GM18867 (cell line): ENCODE measurements at regions not wholly inside any gene's neighbourhood (a gene's known extent, or its start where the extent isn't known, plus 50 kb on each side); places are given as distances from the start of the nearest gene placed in this dataset.
"Not testable (repeated sequence)": the region's sequence is repeated elsewhere in the genome, so short reads cannot be mapped to it uniquely, and the experiment has no call there.

ENCODE experiments used
- ATAC-seq: cut with Tn5 transposase; IDR thresholded peaks from one replicate; pipeline ENCODE4 v1.9.1; 2021; ENCODE audit warnings: mild to moderate bottlenecking, moderate library complexity; ENCODE audit not compliant: unreplicated experiment

DNA sequence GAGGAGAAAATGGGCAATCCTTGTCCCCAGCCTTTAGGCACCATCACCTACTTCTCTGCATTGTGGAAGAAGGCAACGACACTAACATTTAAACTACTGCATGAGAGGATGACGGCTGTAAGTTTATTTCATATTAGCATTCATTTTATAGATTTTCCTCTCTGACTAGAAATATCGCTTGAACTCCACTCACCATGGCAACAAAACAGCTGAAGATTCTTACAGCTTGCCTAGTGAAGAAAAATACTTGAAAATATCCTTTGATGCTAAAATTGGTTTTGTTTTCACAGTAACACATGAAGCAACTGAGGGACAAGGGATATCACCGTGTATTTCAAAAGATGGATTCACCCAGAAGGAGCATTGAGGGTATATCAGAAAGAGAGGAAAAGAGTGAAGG is 284.3 kb downstream of the LIG4 start:
- ATAC-seq = no peak

- no peak for ATAC-seq
These were observed 286.6 kb downstream of the LIG4 start for GRCh38 chr13:107928762-107929161.

DNA sequence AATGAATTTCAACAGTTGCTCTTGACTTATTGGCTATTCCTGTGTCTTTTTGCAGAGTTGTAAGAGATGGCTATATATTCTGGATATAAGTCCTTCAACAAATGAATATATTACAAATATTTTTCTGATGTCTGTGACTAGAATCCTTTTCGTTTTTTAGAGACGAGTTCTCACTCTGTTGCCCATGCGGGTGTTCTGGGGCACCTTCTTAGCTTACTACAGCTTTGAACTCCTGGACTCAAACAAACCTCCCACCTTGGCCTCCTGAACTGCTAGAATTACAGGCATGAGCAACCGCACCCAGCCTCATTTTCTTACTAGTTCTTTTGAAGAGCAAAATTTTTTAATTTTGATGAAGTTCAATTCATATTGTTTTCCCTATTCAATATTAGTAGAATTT is 287.8 kb downstream of the LIG4 start:
- no peak for ATAC-seq

DNA sequence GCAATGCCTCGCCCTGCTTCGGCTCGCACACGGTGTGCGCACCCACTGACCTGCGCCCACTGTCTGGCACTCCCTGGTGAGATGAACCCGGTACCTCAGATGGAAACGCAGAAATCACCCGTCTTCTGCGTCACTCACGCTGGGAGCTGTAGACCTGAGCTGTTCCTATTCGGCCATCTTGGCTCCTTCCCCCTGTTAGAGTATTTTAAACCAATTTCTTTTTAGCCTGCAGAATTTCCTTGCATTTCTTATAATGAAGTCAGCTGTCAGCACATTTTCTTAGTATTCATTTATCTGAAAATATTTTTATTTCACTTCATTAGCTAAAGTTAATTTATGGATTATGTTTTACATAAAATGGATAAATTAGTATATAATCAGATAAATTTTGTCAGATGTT is 288.8 kb downstream of the LIG4 start:
- not testable (repeated sequence) for ATAC-seq

GRCh38 chr13:107916902-107917301 is 298.4 kb downstream of the LIG4 start:
- not testable (repeated sequence) for ATAC-seq

GRCh38 chr13:107912745-107913144 is 302.6 kb downstream of the LIG4 start:
- no peak for ATAC-seq

DNA sequence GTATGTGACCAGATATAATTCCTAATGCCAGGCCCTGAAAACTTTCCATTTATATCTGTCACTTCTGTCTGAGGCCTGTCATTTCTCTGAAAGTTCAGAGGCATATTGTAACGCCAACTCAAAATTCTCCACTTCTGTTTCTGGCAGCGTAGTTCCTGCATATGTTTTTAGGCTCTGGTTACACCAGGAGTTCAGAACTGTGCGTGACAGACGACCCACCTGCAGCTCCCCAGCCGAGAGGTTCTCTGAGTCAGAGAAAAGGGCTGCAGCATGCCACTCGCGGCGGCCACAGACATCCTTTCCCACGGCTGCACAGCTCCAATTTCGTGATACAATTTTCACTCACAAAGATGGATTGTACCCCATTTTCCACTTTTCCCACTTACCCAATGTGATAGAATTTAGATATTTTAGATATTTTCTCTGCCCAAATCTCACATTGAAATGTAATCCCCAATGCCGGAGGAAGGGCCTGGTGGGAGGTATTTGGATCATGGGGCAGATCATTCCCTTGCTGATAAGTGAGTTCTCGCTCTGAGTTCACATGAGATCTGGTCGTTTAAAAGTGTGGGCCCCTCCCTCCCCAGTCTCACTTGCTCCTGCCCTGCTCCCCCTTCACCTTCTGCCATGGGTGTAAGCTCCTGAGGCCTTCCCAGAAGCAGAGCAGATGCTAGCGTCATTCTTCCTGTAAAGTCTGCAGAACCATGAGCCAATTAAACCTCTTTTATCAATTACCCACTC is 308.1 kb downstream of the LIG4 start:
- ATAC-seq = no peak

DNA sequence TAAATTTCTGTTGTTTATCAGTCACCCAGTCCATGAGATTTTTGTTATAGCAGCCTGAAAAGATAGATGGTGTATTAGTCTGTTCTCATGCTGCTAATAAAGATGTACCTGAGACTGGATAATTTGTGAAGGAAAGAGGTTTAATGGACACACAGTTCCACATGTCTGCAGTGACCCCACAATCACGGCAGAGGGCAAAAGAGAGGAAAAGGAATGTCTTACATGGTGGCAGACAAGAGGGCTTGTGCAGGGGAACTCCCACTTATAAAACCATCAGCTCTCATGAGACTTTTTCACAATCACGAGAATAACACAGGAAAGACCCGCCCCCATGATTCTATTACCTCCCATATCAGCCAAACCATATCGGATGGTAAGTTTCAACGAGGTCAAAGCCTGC is 309.2 kb downstream of the LIG4 start:
- ATAC-seq = no peak

GRCh38 chr13:107901996-107902562 is 313.3 kb downstream of the LIG4 start:
- no peak for ATAC-seq

- no peak for ATAC-seq
These were observed 314.1 kb downstream of the LIG4 start for GRCh38 chr13:107901230-107901629.

DNA sequence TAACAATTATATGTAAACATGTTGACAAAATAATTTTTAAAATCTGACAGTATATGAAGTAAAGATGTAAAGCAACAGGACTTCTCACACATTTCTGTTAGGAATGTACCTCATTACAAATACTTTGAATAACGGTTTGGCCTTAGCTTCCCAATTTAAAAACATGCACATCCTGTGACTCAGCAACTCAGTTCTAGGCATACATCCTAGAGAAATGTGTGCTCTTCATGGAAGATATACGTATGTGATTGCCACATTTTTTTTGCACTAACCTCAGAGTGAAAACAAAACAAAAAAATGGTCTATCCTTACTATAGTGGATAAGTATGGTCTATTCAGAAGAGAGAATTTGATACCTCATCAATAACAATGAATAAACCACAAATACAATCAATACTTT is 314.6 kb downstream of the LIG4 start:
- no peak for ATAC-seq

GRCh38 chr13:107886118-107886517 is 329.2 kb downstream of the LIG4 start:
- ATAC-seq = no peak

- no peak for ATAC-seq
These were observed 330.8 kb downstream of the LIG4 start for GRCh38 chr13:107884564-107884963.

- ATAC-seq = no peak
These were observed 331.7 kb downstream of the LIG4 start for GRCh38 chr13:107883561-107884175.

GRCh38 chr13:107882708-107883560 is 332.4 kb downstream of the LIG4 start:
- no peak for ATAC-seq

GRCh38 chr13:107881362-107881761 is 334.0 kb downstream of the LIG4 start:
- no peak for ATAC-seq

DNA sequence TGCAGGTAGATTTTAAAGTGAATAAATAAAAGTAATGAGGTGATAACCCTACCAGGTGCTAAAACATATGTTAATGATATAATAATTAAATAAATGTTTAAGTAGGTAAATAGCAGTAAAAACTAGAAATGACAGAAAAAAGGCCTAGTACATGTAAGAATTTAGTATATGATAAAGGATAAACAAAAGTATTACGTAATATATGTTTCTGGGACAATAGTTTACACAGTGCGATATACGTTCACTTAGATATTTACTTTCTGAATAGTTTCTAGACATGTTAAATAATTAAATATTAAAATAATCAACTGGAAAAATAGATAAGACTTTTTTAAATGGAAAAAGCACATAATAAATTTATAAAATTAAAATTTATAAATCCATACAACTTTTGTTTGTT is 340.9 kb downstream of the LIG4 start:
- ATAC-seq = no peak

- ATAC-seq = no peak
These were observed 341.4 kb downstream of the LIG4 start for GRCh38 chr13:107873926-107874325.

GRCh38 chr13:107870400-107870799 is 344.9 kb downstream of the LIG4 start:
- no peak for ATAC-seq

DNA sequence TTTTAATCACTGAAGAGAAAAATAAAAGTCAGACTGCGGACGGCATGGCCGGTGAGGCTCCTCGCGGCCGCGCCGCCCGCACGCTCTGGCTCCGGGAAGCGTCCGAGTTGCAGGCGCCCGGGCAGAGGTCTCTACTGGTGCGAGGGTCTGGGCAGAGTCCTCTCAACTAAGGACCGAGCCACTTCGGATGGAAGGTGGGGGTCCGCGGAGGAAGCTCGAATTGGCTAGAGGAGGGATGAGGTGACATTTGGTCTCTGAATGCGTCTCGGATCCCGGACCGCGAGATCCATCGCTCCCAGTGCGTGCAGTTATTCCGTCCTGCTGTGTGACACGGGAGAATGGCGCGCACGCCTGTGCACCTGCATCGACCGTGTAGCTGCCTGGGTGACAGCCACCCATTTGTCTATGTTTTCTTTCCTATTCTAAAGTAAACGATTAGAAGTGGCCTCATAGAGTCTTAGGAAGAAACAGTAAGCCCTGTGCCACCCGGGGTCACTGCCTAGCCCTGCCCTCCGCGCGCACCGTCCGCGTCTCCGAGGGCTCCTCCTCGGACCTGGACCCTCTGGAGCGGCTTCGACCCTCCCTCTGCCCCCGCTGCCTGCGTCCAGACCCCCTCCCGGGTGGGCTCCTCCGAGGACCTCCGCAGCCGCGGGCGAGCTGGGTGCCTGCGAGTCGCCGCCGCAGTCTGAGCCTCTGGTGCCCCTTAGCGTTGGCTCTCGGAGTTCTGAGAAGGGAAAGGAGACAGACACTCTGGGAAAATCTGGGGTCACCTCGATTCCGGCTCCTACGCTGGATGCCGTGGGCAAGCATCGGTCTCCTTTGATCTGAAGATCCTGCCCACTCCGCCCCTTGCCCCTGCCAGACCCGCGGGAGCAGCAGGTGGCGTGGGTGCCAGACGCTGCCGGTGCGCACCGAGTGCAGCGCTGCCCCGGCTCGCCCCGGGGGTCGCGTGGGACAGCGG is 347.4 kb downstream of the LIG4 start:
- ATAC-seq = no peak
